Rectal smooth muscle tissue (tissue), 1 donor: ENCODE measurements at regions not wholly inside any gene's neighbourhood (a gene's known extent, or its start where the extent isn't known, plus 50 kb on each side); places are given as distances from the start of the nearest gene placed in this dataset.
"Not testable (repeated sequence)": the region's sequence is repeated elsewhere in the genome, so short reads cannot be mapped to it uniquely, and the experiment has no call there.

ENCODE experiments used
- H3K27ac ChIP-seq: one replicate; pipeline ENCODE4 v1.7.0; 2013; ENCODE audit warnings: low read depth, low read length, inconsistent platforms
- H3K27me3 ChIP-seq: one replicate; pipeline ENCODE4 v1.7.0; 2013; ENCODE audit warnings: low read length; ENCODE audit not compliant: control insufficient read depth, insufficient read depth
- H3K36me3 ChIP-seq: one replicate; pipeline ENCODE4 v1.7.0; 2013; ENCODE audit warnings: low read length; ENCODE audit not compliant: control insufficient read depth, insufficient read depth
- H3K4me1 ChIP-seq: one replicate; pipeline ENCODE4 v1.7.0; 2013; ENCODE audit warnings: low read length; ENCODE audit not compliant: control insufficient read depth, insufficient read depth
- H3K4me3 ChIP-seq: one replicate; pipeline ENCODE4 v1.7.0; 2013; ENCODE audit warnings: low read length
- H3K9ac ChIP-seq: one replicate; pipeline ENCODE4 v1.7.0; 2013; ENCODE audit warnings: low read length

- H3K4me1 ChIP-seq = no peaks in the 10 kb centered on the region
- no peak overlapping the region for H3K9ac ChIP-seq
- H3K27ac ChIP-seq = no peak overlapping the region
- no peaks in the 10 kb centered on the region for H3K27me3 ChIP-seq
- no peaks in the 10 kb centered on the region for H3K36me3 ChIP-seq
- no peak overlapping the region for H3K4me3 ChIP-seq
Measured at GRCh38 chr10:109622566-109622965, 300.7 kb downstream of the XPNPEP1 start.

- H3K4me1 ChIP-seq = no peaks in the 10 kb centered on the region
- no peak overlapping the region for H3K4me3 ChIP-seq
- no peak overlapping the region for H3K9ac ChIP-seq
- H3K27ac ChIP-seq = no peak overlapping the region
- H3K36me3 ChIP-seq = no peaks in the 10 kb centered on the region
- H3K27me3 ChIP-seq = no peaks in the 10 kb centered on the region
Measured at GRCh38 chr10:109620396-109620795, 302.9 kb downstream of the XPNPEP1 start.

- H3K4me3 ChIP-seq = no peak overlapping the region
- no peaks in the 10 kb centered on the region for H3K27me3 ChIP-seq
- no peak overlapping the region for H3K27ac ChIP-seq
- no peaks in the 10 kb centered on the region for H3K36me3 ChIP-seq
- no peak overlapping the region for H3K9ac ChIP-seq
- H3K4me1 ChIP-seq = no peaks in the 10 kb centered on the region
Measured at GRCh38 chr10:109619914-109620313, 303.4 kb downstream of the XPNPEP1 start.

- Histone ChIP-seq H3K27me3 (no peaks in the 10 kb centered on the region), H3K9ac (no peak overlapping the region), H3K4me3 (no peak overlapping the region), H3K4me1 (no peaks in the 10 kb centered on the region), H3K36me3 (no peaks in the 10 kb centered on the region), H3K27ac (no peak overlapping the region)
Measured at GRCh38 chr10:109618748-109619147, 304.6 kb downstream of the XPNPEP1 start.

GRCh38 chr10:109618301-109618700, 305.0 kb downstream of the XPNPEP1 start:
- no peaks in the 10 kb centered on the region for H3K4me1 ChIP-seq
- no peak overlapping the region for H3K27ac ChIP-seq
- no peak overlapping the region for H3K9ac ChIP-seq
- H3K27me3 ChIP-seq = no peaks in the 10 kb centered on the region
- H3K4me3 ChIP-seq = no peak overlapping the region
- no peaks in the 10 kb centered on the region for H3K36me3 ChIP-seq

GRCh38 chr10:109616359-109616980, 306.8 kb downstream of the XPNPEP1 start:
- H3K27ac ChIP-seq = no peak overlapping the region
- H3K4me1 ChIP-seq = no peaks in the 10 kb centered on the region
- no peaks in the 10 kb centered on the region for H3K36me3 ChIP-seq
- H3K27me3 ChIP-seq = no peaks in the 10 kb centered on the region
- no peak overlapping the region for H3K4me3 ChIP-seq
- H3K9ac ChIP-seq = no peak overlapping the region

- H3K4me3 ChIP-seq, H3K9ac ChIP-seq, H3K36me3 ChIP-seq, H3K4me1 ChIP-seq, H3K27ac ChIP-seq, H3K27me3 ChIP-seq: not testable (repeated sequence)
Measured at GRCh38 chr10:109595356-109595755, 328.0 kb downstream of the XPNPEP1 start.

- Histone ChIP-seq H3K27me3 (no peaks in the 10 kb centered on the region), H3K9ac (no peak overlapping the region), H3K4me1 (no peaks in the 10 kb centered on the region), H3K36me3 (no peaks in the 10 kb centered on the region), H3K4me3 (no peak overlapping the region), H3K27ac (no peak overlapping the region)
Measured at GRCh38 chr10:109593682-109594081, 329.6 kb downstream of the XPNPEP1 start.

- H3K27me3 ChIP-seq = no peaks in the 10 kb centered on the region
- H3K36me3 ChIP-seq = no peaks in the 10 kb centered on the region
- H3K27ac ChIP-seq = no peak overlapping the region
- H3K4me3 ChIP-seq = no peak overlapping the region
- no peaks in the 10 kb centered on the region for H3K4me1 ChIP-seq
- no peak overlapping the region for H3K9ac ChIP-seq
Measured at GRCh38 chr10:109592391-109592790, 330.9 kb downstream of the XPNPEP1 start.

- no peaks in the 10 kb centered on the region for H3K4me1 ChIP-seq
Measured at GRCh38 chr10:109591601-109592000, 331.7 kb downstream of the XPNPEP1 start.

GRCh38 chr10:109588259-109588658, 335.1 kb downstream of the XPNPEP1 start:
- H3K4me3 ChIP-seq = no peak overlapping the region
- no peaks in the 10 kb centered on the region for H3K4me1 ChIP-seq
- no peaks in the 10 kb centered on the region for H3K36me3 ChIP-seq
- H3K27ac ChIP-seq = no peak overlapping the region
- H3K9ac ChIP-seq = no peak overlapping the region
- H3K27me3 ChIP-seq = no peaks in the 10 kb centered on the region

More at GRCh38 chr10:109591601-109592000, 331.7 kb downstream of the XPNPEP1 start:
- no peak overlapping the region for H3K27ac ChIP-seq
- no peak overlapping the region for H3K4me3 ChIP-seq
- H3K9ac ChIP-seq = no peak overlapping the region
- no peaks in the 10 kb centered on the region for H3K27me3 ChIP-seq
- H3K36me3 ChIP-seq = no peaks in the 10 kb centered on the region

GRCh38 chr10:109587366-109587765, 335.9 kb downstream of the XPNPEP1 start:
- Histone ChIP-seq H3K27ac (no peak overlapping the region), H3K27me3 (no peaks in the 10 kb centered on the region), H3K9ac (no peak overlapping the region), H3K36me3 (no peaks in the 10 kb centered on the region), H3K4me1 (no peaks in the 10 kb centered on the region), H3K4me3 (no peak overlapping the region)

GRCh38 chr10:109556399-109556798, 366.9 kb downstream of the XPNPEP1 start:
- no peaks in the 10 kb centered on the region for H3K27me3 ChIP-seq

More at GRCh38 chr10:109556399-109556798, 366.9 kb downstream of the XPNPEP1 start:
- Histone ChIP-seq H3K36me3 (no peaks in the 10 kb centered on the region), H3K27ac (no peak overlapping the region), H3K4me1 (no peaks in the 10 kb centered on the region), H3K4me3 (no peak overlapping the region), H3K9ac (no peak overlapping the region)
